G401.6 (cell line): ENCODE measurements at regions not wholly inside any gene's neighbourhood (a gene's known extent, or its start where the extent isn't known, plus 50 kb on each side); places are given as distances from the start of the nearest gene placed in this dataset.
A peak's percentile ranks its signal among the peaks of the same experiment; 100 is the strongest.
"Not testable (repeated sequence)": the region's sequence is repeated elsewhere in the genome, so short reads cannot be mapped to it uniquely, and the experiment has no call there.

ENCODE experiments used
- FAIRE-seq: peaks from 2 replicates; lab custom pipeline; 2012; peaks lifted over from hg19 to GRCh38; lab: Jason Lieb, UNC

DNA sequence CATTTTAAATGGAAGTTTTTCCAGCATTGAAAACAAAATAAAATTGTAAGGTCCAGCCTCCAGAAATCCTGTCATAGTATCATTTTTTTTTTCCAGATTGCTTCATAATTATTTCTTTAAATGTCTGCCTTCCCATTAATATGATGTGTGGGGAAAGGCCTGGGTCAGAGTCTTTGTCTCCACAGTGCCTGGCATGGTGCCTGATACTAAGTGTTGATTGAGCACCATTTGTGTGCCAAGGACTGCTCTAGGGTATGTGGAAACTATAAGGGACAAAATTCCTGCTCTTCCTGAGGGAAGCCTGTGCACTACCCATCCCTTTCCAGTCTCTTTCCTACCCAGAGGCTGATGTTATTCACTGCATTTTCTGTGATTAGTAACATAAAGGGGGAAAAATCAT lies 53.1 kb upstream of the BEND4 start:
- FAIRE-seq: no peak

- FAIRE-seq: no peak
These were observed 64.2 kb upstream of the BEND4 start for GRCh38 chr4:42216664-42217063.

GRCh38 chr4:42225286-42225685 lies 72.8 kb upstream of the BEND4 start:
- no peak for FAIRE-seq

DNA sequence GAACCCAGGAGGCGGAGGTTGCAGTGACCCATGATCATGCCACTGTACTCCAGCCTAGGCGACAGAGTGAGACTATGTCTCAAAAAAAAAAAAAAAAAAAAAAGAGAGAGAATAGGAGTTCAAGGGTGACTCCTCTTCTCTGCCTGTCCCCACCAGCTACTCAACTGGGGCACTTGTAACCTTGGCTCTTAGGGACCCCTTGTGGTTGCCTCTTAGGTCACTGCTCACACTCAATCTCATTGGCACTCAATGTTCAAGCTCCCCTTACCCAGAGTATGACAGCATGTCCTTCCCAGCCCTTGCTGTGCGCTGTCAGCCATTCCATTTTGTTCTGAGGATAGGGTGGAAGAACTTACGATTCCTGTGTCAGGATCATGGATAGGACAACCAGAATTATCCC lies 82.4 kb upstream of the BEND4 start:
- no peak for FAIRE-seq

- FAIRE-seq: no peak
These were observed 83.0 kb upstream of the BEND4 start for GRCh38 chr4:42235304-42236021.

DNA sequence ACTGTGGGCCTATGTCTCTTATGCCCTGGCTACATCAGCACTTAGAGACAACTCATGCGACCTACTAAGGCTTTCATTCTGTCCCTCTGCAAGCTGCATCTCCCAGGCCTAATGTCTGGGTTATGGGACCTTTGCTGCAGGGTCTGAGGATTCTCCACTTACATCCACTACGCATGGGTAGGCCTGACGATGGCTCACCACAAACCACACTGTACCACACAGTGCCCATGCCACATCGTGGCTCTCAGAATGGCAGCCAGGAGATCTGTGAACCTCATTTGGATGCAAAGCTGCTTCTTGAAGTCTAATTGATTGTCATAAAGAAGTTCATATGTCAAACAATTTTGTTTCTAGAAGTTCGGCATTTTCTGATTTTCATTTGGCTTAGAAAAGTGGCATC lies 84.6 kb upstream of the BEND4 start:
- no peak for FAIRE-seq

- FAIRE-seq: no peak
These were observed 85.0 kb upstream of the BEND4 start for GRCh38 chr4:42237451-42237850.

GRCh38 chr4:42248972-42249371 lies 96.5 kb upstream of the BEND4 start:
- FAIRE-seq: no peak

- no peak for FAIRE-seq
These were observed 99.9 kb upstream of the BEND4 start for GRCh38 chr4:42252315-42252714.

DNA sequence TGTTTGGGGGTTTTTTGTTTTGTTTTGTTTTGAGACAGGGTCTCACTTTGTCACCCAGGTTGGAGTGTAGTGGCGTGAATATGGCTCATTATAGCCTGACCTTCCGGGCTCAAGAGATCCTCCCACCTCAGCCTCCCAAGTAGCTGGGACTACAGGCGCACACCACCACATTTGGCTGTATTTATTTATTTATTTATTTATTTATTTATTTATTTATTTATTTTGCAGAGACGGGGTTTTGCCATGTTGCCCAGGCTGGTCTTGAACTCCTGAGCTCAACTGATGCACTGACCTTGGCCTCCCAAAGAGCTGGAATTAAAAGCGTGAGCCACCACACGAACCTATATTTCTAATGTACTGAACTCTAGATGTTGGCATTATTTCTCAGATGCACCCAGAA lies 105.2 kb upstream of the BEND4 start:
- not testable (repeated sequence) for FAIRE-seq

DNA sequence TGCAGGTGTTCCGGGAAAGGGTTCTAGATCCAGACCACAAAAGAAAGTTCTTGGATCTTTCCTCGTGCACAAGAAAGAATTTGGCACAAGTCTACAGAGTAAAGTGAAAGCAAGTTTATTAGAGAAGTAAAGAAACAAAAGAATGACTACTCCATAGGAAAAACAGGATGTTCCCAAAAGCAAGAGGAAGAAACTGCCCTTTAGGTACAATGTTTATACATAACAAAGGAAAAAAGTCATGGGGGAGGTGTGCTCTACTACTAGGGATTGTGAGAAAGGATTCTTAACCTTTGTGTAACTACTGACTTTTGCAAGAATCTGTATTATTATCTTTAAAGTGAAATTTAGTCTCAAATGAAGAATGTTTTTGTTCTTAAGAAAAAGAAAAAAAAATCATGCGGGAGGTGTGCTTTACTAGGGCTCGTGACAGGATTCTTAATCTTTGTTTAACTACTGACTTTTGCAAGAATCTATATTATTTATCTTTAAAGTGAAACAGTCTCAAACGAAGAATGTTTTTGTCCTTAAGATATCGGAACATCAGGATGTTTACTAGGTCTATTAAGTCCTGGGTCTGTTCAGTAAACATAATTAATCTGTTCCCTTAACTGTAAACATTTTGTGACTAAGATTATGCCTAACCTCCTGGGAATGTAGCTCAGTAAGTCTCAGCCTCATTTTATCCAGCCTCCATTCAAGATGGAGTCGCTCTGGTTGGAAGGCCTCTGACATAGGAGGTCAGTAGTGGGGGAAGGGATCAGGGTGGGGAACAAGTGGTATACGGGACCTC lies 110.4 kb upstream of the BEND4 start:
- FAIRE-seq: no peak

GRCh38 chr4:42265782-42266602 lies 113.5 kb upstream of the BEND4 start:
- no peak for FAIRE-seq

GRCh38 chr4:42267724-42268123 lies 115.3 kb upstream of the BEND4 start:
- FAIRE-seq: no peak

DNA sequence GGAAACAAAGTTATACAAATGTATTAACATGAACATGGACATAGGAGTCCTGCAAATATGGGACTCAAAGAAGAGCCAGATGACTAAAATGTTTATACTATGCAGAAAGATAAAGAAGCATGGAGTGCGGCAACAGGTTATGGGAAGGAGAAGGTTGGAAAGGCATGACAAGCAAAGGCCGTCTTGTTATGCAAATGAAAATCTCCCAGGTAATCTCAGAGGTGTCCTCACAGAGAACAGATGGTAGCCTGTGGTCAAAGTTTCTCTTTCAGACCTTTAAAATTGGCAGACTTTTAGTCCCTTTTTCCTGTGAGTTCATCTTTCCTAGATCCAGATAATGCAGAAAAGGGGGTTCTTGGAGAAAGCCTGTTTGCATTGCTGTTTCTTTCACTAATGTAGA lies 116.4 kb upstream of the BEND4 start:
- no peak for FAIRE-seq

GRCh38 chr4:42271096-42271495 lies 118.6 kb upstream of the BEND4 start:
- FAIRE-seq: no peak

DNA sequence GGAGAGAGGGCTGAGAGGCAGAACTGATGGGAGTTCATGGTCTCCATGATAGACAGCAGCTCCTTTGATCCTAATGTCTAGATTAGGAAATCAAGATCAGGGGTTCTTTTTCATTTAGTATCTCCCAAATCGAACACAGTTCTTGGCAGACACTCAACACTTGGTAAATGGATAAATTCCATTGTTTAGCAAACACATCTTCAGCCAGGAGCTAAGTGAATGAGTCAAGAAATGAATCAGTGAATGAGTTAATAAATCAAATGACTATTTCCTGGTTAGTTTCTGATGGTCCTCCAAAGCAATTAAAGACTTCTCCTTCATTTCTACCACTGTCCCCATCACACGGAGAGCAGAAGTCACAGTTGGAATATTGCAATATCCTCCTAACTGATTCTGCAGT lies 120.0 kb upstream of the SHISA3 start:
- no peak for FAIRE-seq

DNA sequence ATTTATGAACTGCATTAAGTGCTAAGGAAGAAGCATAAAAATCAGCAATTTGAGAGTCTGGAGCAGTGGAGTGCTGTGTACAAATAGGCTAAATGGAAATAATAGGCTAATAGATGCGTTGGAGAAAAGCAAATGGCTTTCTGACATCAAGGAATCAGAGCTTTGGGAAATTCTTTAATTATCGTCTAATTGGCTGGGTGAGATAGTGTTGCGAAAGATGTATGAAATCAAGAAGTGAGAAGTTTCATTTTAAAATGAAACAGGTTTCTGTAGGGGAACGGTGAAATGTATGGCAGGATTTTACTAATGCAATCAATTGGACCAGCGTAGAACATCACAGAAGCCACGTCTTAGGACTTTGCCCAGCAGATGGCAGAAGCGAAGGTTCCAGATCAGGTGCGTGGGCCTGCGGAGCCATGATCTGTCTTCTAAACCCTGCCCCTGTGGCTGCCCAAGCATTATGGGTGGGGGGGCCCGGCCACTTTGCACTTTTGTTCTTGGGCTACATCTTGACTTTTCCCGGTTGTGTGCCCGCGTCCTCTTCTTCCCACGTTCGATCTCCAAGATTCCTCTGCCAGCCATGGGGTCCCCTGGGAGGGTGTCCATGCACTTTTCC lies 118.5 kb upstream of the SHISA3 start:
- FAIRE-seq: no peak

DNA sequence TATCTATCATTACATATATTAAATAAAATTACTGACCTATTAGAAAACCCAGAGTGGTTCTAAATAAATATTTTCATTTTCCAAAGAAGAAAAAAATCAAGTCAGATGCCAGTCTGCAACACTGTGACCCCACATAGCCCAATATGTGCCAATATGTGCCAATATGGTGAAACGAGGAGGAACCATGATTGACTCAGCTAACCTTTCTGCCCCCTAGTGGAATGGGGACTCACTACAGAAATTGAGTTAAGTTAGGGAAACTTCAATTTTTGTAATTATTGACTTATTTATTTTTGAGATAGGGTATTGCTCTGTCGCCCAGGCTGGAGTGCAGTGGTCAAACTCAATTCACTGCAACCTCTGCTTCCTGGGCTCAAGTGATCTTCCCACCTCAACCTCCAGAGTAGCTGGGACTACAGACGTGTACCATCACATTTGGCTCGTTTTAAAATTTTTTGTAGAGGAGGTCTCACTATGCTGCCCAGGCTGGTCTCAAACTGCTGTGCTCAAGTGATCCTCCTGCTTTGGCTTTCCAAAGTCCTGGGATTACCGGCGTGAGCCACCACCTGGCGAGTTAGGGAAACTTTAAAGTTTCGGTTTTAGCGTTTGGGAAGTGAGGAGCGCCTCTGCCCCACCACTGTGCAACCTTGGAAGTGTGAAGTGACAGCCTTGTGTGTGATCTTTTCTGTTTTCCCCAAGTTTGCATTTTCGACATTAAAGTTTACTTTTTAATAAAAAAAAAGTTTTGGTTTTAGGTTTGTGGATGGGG lies 116.8 kb upstream of the SHISA3 start:
- peak; percentile 23 for FAIRE-seq

GRCh38 chr4:42281324-42282020 lies 115.8 kb upstream of the SHISA3 start:
- FAIRE-seq: no peak

DNA sequence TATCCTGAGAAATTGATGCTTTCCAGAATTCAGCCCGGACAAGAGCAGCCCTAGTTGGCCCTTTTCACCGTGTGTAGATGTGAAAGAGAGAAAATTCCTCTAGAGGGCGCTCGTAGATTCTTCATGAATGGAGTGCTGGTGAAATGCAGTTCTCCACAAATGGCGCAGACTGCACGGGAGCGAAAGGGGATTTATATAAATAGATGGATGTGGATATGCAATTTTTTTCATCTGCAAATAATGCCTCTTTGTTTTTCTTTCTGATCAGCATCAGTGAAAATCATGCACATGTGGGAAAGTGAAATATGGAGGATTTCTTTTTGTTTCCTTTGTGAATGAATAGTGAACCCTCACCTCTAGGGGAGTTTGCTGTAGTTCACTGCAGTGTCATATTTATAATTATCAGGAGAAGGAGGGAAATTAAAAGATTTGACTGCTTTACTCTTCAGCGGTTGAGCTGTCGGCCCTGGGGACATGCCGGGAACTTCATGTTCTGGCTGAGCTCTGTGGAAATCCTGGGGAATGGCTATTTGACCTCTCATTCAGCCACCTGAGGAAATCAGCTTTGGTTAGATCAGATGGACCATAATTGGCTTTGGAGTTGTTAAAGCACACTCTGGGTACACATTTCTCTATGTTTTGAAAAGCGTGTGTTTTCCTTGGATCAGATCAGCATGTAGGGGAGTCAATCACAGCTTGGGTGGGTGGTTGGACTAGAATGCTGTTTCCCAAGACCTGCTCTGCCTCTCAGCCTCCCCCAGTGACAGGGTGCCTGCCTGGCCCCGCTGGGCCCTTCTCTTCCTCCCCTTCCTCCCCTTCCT lies 115.0 kb upstream of the SHISA3 start:
- FAIRE-seq: peak; percentile 95
